Skeletal muscle cell (primary cell): ENCODE measurements at regions not wholly inside any gene's neighbourhood (a gene's known extent, or its start where the extent isn't known, plus 50 kb on each side); places are given as distances from the start of the nearest gene placed in this dataset.

Experiments
- DNase-seq: peaks from one replicate; pipeline ENCODE4 v3.0.0-alpha.2; 2010; ENCODE audit warnings: low read depth
- H3K4me3 ChIP-seq: 2 replicates; pipeline ENCODE4 v1.5.1; 2011; ENCODE audit warnings: low read depth, mild to moderate bottlenecking, control low read depth, low read length, moderate library complexity

- H3K4me3 ChIP-seq: no peak overlapping the region
- no peak for DNase-seq
Observed at GRCh38 chr3:158961471-158961870, 159.6 kb downstream of the MFSD1 start.

- no peak for DNase-seq
- H3K4me3 ChIP-seq: no peak overlapping the region
Observed at GRCh38 chr3:158961911-158962310, 160.1 kb downstream of the MFSD1 start.

GRCh38 chr3:158970006-158970405, 168.2 kb downstream of the MFSD1 start:
- no peak for DNase-seq
- H3K4me3 ChIP-seq: no peak overlapping the region

GRCh38 chr3:158974904-158975303, 173.1 kb downstream of the MFSD1 start:
- no peak for DNase-seq

GRCh38 chr3:158976966-158977365, 175.1 kb downstream of the MFSD1 start:
- H3K4me3 ChIP-seq: no peak overlapping the region
- no peak for DNase-seq

More at GRCh38 chr3:158974904-158975303, 173.1 kb downstream of the MFSD1 start:
- no peak overlapping the region for H3K4me3 ChIP-seq

GRCh38 chr3:158977497-158977896, 175.6 kb downstream of the MFSD1 start:
- DNase-seq: no peak
- H3K4me3 ChIP-seq: no peak overlapping the region

GRCh38 chr3:158983216-158984099, 181.6 kb downstream of the MFSD1 start:
- no peak for DNase-seq
- H3K4me3 ChIP-seq: no peak overlapping the region

- no peak for DNase-seq
- H3K4me3 ChIP-seq: no peak overlapping the region
Observed at GRCh38 chr3:158991146-158991705, 189.4 kb downstream of the MFSD1 start.

- no peak overlapping the region for H3K4me3 ChIP-seq
- no peak for DNase-seq
Observed at GRCh38 chr3:158992463-158992862, 190.6 kb downstream of the MFSD1 start.

GRCh38 chr3:158994386-158994785, 192.5 kb downstream of the MFSD1 start:
- no peak overlapping the region for H3K4me3 ChIP-seq
- DNase-seq: no peak

GRCh38 chr3:159001711-159002110, 199.9 kb downstream of the MFSD1 start:
- no peak overlapping the region for H3K4me3 ChIP-seq
- DNase-seq: no peak

- no peak for DNase-seq
- H3K4me3 ChIP-seq: no peak overlapping the region
Observed at GRCh38 chr3:159005137-159005536, 203.3 kb downstream of the MFSD1 start.

- H3K4me3 ChIP-seq: no peak overlapping the region
- DNase-seq: no peak
Observed at GRCh38 chr3:159007331-159007730, 205.5 kb downstream of the MFSD1 start.

- H3K4me3 ChIP-seq: no peak overlapping the region
- no peak for DNase-seq
Observed at GRCh38 chr3:159008401-159008800, 206.5 kb downstream of the MFSD1 start.

GRCh38 chr3:159018341-159018740, 216.5 kb downstream of the MFSD1 start:
- no peak overlapping the region for H3K4me3 ChIP-seq
- DNase-seq: no peak

- no peak for DNase-seq
- no peak overlapping the region for H3K4me3 ChIP-seq
Observed at GRCh38 chr3:159025733-159026132, 223.9 kb downstream of the MFSD1 start.

GRCh38 chr3:159026510-159026909, 224.7 kb downstream of the MFSD1 start:
- DNase-seq: no peak
- no peak overlapping the region for H3K4me3 ChIP-seq

GRCh38 chr3:159028706-159029105, 226.9 kb downstream of the MFSD1 start:
- no peak for DNase-seq

GRCh38 chr3:159029306-159030026, 227.6 kb downstream of the MFSD1 start:
- H3K4me3 ChIP-seq: no peak overlapping the region
- no peak for DNase-seq

More at GRCh38 chr3:159028706-159029105, 226.9 kb downstream of the MFSD1 start:
- H3K4me3 ChIP-seq: no peak overlapping the region

GRCh38 chr3:159030138-159030670, 228.3 kb downstream of the MFSD1 start:
- H3K4me3 ChIP-seq: no peak overlapping the region
- DNase-seq: no peak
